ENCODE measurements at regions not wholly inside any gene's neighbourhood (a gene's known extent, or its start where the extent isn't known, plus 50 kb on each side); places are given as distances from the start of the nearest gene placed in this dataset.
"Not testable (repeated sequence)": the region's sequence is repeated elsewhere in the genome, so short reads cannot be mapped to it uniquely, and the experiment has no call there.

GRCh38 chr5:74442466-74442865 is 198.1 kb downstream of the ENC1 start:
- no peak overlapping the region for H3K4me3 ChIP-seq (ENCODE audit: low read depth, low read length)
- no peak for TF ChIP-seq CTCF (IDR thresholded peaks at IDR 0.05; ENCODE audit: low read depth, low read length)

- TF ChIP-seq CTCF (IDR thresholded peaks at IDR 0.05; ENCODE audit: low read depth, low read length), result no peak
- H3K4me3 ChIP-seq (ENCODE audit: low read depth, low read length), result no peak overlapping the region
These were observed 198.9 kb downstream of the ENC1 start for GRCh38 chr5:74441616-74442015.

GRCh38 chr5:74440341-74440740 is 200.2 kb downstream of the ENC1 start:
- no peak overlapping the region for H3K4me3 ChIP-seq (ENCODE audit: low read depth, low read length)
- no peak for TF ChIP-seq CTCF (IDR thresholded peaks at IDR 0.05; ENCODE audit: low read depth, low read length)

- H3K4me3 ChIP-seq (ENCODE audit: low read depth, low read length), result not testable (repeated sequence)
These were observed 202.7 kb downstream of the ENC1 start for GRCh38 chr5:74437870-74438269.

GRCh38 chr5:74433896-74434829 is 206.4 kb downstream of the ENC1 start:
- H3K4me3 ChIP-seq (ENCODE audit: low read depth, low read length), result no peak overlapping the region
- TF ChIP-seq CTCF (IDR thresholded peaks at IDR 0.05; ENCODE audit: low read depth, low read length), result no peak

- no peak for TF ChIP-seq CTCF (IDR thresholded peaks at IDR 0.05; ENCODE audit: low read depth, low read length)
- no peak overlapping the region for H3K4me3 ChIP-seq (ENCODE audit: low read depth, low read length)
These were observed 207.2 kb downstream of the ENC1 start for GRCh38 chr5:74433255-74433895.

GRCh38 chr5:74432721-74433120 is 207.8 kb downstream of the ENC1 start:
- TF ChIP-seq CTCF (IDR thresholded peaks at IDR 0.05; ENCODE audit: low read depth, low read length), result no peak

More at GRCh38 chr5:74432721-74433120, 207.8 kb downstream of the ENC1 start:
- no peak overlapping the region for H3K4me3 ChIP-seq (ENCODE audit: low read depth, low read length)

Data from WI38 (cell line).